ENCODE measurements at regions not wholly inside any gene's neighbourhood (a gene's known extent, or its start where the extent isn't known, plus 50 kb on each side); places are given as distances from the start of the nearest gene placed in this dataset.

DNA sequence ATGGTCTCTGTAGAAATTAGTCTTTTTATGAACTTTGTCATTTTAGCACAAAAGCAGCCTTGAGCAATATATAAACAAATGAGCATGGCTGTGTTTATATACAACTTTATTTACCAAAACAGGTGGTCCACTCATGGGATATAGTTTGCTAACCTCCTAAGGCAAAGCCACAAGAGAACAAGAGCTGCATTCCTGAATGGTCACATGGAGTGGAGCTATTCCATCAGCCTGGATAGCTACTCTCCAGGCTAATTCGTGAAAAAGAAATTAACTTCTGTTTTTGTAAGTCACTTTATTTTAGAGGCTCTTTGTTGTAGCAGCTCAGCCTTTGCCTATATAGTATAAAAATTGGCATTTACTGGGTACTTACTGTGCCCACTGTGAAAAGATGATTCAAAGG is 163.3 kb upstream of the FAM78B start (continued):
- TF ChIP-seq, protein P1, sequence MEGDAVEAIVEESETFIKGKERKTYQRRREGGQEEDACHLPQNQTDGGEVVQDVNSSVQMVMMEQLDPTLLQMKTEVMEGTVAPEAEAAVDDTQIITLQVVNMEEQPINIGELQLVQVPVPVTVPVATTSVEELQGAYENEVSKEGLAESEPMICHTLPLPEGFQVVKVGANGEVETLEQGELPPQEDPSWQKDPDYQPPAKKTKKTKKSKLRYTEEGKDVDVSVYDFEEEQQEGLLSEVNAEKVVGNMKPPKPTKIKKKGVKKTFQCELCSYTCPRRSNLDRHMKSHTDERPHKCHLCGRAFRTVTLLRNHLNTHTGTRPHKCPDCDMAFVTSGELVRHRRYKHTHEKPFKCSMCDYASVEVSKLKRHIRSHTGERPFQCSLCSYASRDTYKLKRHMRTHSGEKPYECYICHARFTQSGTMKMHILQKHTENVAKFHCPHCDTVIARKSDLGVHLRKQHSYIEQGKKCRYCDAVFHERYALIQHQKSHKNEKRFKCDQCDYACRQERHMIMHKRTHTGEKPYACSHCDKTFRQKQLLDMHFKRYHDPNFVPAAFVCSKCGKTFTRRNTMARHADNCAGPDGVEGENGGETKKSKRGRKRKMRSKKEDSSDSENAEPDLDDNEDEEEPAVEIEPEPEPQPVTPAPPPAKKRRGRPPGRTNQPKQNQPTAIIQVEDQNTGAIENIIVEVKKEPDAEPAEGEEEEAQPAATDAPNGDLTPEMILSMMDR (IDR thresholded peaks at IDR 0.05 in 2 of 3, conservative IDR thresholded peaks at IDR 0.05 in 1 of 3; ENCODE audit: borderline replicate concordance in 1 of 3, insufficient read depth in 1 of 3, low read depth in 2 of 3, low read length in 2 of 3), result no peak
- no peak for TF ChIP-seq ZFX (IDR thresholded peaks at IDR 0.05)

DNA sequence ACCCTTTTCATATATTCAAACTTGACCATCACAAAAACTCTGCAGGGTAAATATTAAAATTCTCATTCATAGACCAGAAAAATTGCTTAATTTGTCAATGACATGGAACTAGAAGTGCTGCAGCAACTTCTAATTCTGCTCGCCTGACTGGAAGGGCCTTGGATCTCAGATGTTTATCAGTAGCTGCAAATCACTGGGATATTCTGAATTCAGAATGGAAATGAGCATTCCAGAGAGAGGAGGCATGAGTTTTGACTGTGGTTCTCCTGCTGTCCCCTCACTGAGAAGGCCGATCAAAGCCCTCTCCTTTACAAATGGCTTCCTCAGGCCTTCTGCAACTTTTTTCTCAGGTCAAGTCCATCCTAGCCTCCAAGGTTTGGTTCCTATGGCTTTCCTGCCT is 171.3 kb upstream of the FAM78B start:
- no peak overlapping the region for H3K4me3 ChIP-seq (replicated peaks in 1 of 2; ENCODE audit: low read depth in 1 of 2, low read length in 2 of 2)
- no TSS peak for BruUV-seq (replicated peaks)
- POLR2A ChIA-PET, result no interaction called here
- no peak overlapping the region for H2AFZ ChIP-seq (ENCODE audit: low read depth, low read length, poor library complexity, severe bottlenecking)
- H3K27me3 ChIP-seq (ENCODE audit: insufficient read depth, low read length), result peaks cover 15% of the 10 kb centered on the region; the same call in 1 of the 2 replicates
- RAD21 ChIA-PET (ENCODE audit: low non-redundant PET in 1 of 2, low total read pairs in 2 of 2, uncharacterized antibody in 2 of 2, unreplicated experiment in 2 of 2), result no interaction called here
- ATAC-seq (no peak), DNase-seq (ENCODE audit: low read depth, low spot score) (no peak)
- H4K20me1 ChIP-seq (ENCODE audit: insufficient read depth), result no peaks in the 10 kb centered on the region
- no peaks in the 10 kb centered on the region for H3K36me3 ChIP-seq (ENCODE audit: control insufficient read depth in 1 of 2, insufficient read depth in 2 of 2, low read length in 2 of 2)
- H3K9me3 ChIP-seq (ENCODE audit: control insufficient read depth in 1 of 2, insufficient read depth in 1 of 2, low read depth in 1 of 2, low read length in 2 of 2), result no peaks in the 10 kb centered on the region
- H3K9me2 ChIP-seq (ENCODE audit: insufficient read depth), result no peaks in the 10 kb centered on the region
- H3K27ac ChIP-seq (ENCODE audit: low read depth, low read length), result no peak overlapping the region
- intact Hi-C loops (cut with micrococcal nuclease), result no loop called here
- no peaks in the 10 kb centered on the region for H3K79me2 ChIP-seq (ENCODE audit: insufficient read depth, low read length)
- no peak overlapping the region for H3K9ac ChIP-seq (ENCODE audit: low read length)
- no peaks in the 10 kb centered on the region for H3K4me1 ChIP-seq (ENCODE audit: control insufficient read depth in 1 of 2, insufficient read depth in 2 of 2, low read length in 2 of 2)
- CTCF ChIA-PET, result no interaction called here
- no peak overlapping the region for H3K4me2 ChIP-seq (ENCODE audit: low read length)
- no peak for TF ChIP-seq SIN3A (IDR thresholded peaks at IDR 0.05; ENCODE audit: low read depth)
- TF ChIP-seq YY1 (IDR thresholded peaks at IDR 0.05; ENCODE audit: extremely low read depth, insufficient replicate concordance, low read depth, low read length), result no peak
- no peak for TF ChIP-seq POLR2AphosphoS5 (IDR thresholded peaks at IDR 0.05; ENCODE audit: low read depth, low read length)
- TF ChIP-seq, protein P2, sequence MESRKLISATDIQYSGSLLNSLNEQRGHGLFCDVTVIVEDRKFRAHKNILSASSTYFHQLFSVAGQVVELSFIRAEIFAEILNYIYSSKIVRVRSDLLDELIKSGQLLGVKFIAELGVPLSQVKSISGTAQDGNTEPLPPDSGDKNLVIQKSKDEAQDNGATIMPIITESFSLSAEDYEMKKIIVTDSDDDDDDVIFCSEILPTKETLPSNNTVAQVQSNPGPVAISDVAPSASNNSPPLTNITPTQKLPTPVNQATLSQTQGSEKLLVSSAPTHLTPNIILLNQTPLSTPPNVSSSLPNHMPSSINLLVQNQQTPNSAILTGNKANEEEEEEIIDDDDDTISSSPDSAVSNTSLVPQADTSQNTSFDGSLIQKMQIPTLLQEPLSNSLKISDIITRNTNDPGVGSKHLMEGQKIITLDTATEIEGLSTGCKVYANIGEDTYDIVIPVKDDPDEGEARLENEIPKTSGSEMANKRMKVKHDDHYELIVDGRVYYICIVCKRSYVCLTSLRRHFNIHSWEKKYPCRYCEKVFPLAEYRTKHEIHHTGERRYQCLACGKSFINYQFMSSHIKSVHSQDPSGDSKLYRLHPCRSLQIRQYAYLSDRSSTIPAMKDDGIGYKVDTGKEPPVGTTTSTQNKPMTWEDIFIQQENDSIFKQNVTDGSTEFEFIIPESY (IDR thresholded peaks at IDR 0.05; ENCODE audit: extremely low read depth, insufficient replicate concordance, low read length), result no peak
- TF ChIP-seq POLR2A (IDR thresholded peaks at IDR 0.05; ENCODE audit: borderline replicate concordance, extremely low read depth, insufficient read depth, insufficient read length), result no peak
- no peak for TF ChIP-seq CEBPB (IDR thresholded peaks at IDR 0.05; ENCODE audit: low read depth)
- TF ChIP-seq, protein P3, sequence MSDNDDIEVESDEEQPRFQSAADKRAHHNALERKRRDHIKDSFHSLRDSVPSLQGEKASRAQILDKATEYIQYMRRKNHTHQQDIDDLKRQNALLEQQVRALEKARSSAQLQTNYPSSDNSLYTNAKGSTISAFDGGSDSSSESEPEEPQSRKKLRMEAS (IDR thresholded peaks at IDR 0.05), result no peak
- TF ChIP-seq, protein P4, sequence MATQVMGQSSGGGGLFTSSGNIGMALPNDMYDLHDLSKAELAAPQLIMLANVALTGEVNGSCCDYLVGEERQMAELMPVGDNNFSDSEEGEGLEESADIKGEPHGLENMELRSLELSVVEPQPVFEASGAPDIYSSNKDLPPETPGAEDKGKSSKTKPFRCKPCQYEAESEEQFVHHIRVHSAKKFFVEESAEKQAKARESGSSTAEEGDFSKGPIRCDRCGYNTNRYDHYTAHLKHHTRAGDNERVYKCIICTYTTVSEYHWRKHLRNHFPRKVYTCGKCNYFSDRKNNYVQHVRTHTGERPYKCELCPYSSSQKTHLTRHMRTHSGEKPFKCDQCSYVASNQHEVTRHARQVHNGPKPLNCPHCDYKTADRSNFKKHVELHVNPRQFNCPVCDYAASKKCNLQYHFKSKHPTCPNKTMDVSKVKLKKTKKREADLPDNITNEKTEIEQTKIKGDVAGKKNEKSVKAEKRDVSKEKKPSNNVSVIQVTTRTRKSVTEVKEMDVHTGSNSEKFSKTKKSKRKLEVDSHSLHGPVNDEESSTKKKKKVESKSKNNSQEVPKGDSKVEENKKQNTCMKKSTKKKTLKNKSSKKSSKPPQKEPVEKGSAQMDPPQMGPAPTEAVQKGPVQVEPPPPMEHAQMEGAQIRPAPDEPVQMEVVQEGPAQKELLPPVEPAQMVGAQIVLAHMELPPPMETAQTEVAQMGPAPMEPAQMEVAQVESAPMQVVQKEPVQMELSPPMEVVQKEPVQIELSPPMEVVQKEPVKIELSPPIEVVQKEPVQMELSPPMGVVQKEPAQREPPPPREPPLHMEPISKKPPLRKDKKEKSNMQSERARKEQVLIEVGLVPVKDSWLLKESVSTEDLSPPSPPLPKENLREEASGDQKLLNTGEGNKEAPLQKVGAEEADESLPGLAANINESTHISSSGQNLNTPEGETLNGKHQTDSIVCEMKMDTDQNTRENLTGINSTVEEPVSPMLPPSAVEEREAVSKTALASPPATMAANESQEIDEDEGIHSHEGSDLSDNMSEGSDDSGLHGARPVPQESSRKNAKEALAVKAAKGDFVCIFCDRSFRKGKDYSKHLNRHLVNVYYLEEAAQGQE (IDR thresholded peaks at IDR 0.05; ENCODE audit: low read depth), result no peak
- no peak for TF ChIP-seq SRF (IDR thresholded peaks at IDR 0.05; ENCODE audit: low read depth)
- no peak for TF ChIP-seq EZH2 (IDR thresholded peaks at IDR 0.05)
- no peak for TF ChIP-seq TCF7L2 (IDR thresholded peaks at IDR 0.05; ENCODE audit: borderline replicate concordance, extremely low read depth, insufficient read depth, insufficient read length)
- TF ChIP-seq, protein P1 (IDR thresholded peaks at IDR 0.05 in 2 of 3, conservative IDR thresholded peaks at IDR 0.05 in 1 of 3; ENCODE audit: borderline replicate concordance in 1 of 3, insufficient read depth in 1 of 3, low read depth in 2 of 3, low read length in 2 of 3), result no peak
- TF ChIP-seq, protein P5, sequence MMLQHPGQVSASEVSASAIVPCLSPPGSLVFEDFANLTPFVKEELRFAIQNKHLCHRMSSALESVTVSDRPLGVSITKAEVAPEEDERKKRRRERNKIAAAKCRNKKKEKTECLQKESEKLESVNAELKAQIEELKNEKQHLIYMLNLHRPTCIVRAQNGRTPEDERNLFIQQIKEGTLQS (IDR thresholded peaks at IDR 0.05), result no peak
- TF ChIP-seq JUND (IDR thresholded peaks at IDR 0.05), result no peak
